HUES6 (cell line): ENCODE measurements at regions not wholly inside any gene's neighbourhood (a gene's known extent, or its start where the extent isn't known, plus 50 kb on each side); places are given as distances from the start of the nearest gene placed in this dataset.

Experiments used
- H3K27ac ChIP-seq: 2 replicates; pipeline ENCODE4 v1.7.0; 2013; ENCODE audit warnings: low read depth, mild to moderate bottlenecking, low read length, inconsistent platforms
- H3K27me3 ChIP-seq: 2 replicates; pipeline ENCODE4 v1.6.1; 2013; ENCODE audit warnings: low read length; ENCODE audit not compliant: control insufficient read depth, insufficient read depth
- H3K36me3 ChIP-seq: 2 replicates; pipeline ENCODE4 v1.6.1; 2013; ENCODE audit warnings: low read length; ENCODE audit not compliant: control insufficient read depth, insufficient read depth
- H3K4me1 ChIP-seq: 2 replicates; pipeline ENCODE4 v1.6.1; 2013; ENCODE audit warnings: low read length; ENCODE audit not compliant: control insufficient read depth, insufficient read depth
- H3K4me3 ChIP-seq: 2 replicates; pipeline ENCODE4 v1.5.1; 2013; ENCODE audit warnings: low read depth, low read length
- H3K9ac ChIP-seq: one replicate; pipeline ENCODE4 v1.6.1; 2013; ENCODE audit warnings: mild to moderate bottlenecking, low read length
- H3K9me3 ChIP-seq: 2 replicates; pipeline ENCODE4 v1.6.1; 2013; ENCODE audit warnings: low read depth, low read length; ENCODE audit not compliant: control insufficient read depth, insufficient read depth

DNA sequence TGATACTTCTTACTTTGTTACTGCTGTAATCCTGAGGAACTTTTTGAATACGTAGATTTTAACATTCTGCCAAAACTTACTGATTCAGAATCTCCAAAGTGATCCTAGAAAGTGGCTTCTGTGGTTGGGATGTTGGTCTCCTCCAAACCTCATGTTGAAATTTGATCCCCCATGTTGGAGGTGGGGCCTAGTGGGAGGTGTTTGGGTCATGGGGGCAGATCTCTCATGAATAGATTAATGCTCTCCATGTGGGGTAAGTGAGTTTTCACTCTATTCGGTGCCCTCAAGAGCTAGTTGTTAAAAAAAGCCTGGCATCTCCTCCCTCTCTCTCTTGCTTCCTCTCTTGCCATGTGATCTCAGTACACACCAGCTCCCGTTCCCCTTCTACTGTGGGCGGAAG is 329.9 kb downstream of the HRH4 start:
- Histone ChIP-seq H3K4me3 (no peak overlapping the region), H3K9me3 (no peaks in the 10 kb centered on the region), H3K27me3 (no peaks in the 10 kb centered on the region), H3K36me3 (no peaks in the 10 kb centered on the region), H3K27ac (no peak overlapping the region), H3K4me1 (peaks cover 11% of the 10 kb centered on the region), H3K9ac (no peak overlapping the region)

DNA sequence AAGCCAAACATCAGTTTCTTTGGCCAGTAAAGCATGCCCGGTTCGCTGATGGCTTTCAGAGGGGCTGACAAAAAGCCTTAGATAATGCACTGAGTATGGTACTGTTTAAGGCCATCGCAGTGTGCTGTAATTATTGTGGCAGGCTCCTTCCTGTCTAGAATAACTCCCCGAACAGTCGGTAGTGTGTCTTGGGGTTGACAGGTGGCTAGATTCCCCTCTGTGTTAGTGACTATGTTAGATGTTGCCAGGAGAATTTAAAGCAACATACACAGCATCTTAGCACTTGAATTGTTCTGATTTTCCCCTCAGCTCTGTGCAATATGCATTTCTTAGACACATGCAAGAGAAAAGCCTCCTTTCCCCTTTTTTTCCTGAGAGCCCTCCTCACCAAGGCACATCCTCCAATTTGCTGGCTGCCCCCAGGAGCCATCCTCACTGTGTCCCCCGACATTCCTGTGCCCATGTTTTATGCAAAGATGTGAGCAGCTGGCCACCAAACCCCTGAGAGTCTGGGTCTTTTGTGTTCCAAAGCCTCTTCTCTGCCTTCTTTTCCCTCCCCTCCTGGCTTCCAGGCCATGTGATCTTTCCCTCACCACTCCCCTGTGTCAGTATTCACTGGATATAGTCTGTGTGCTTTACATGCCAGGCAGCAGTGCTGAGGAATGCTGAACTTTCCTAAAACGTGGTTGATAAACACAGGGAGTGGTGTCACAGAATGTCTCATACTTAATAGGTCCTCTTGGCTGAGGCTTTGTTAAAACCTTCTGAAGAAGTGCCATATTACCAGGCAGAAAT is 331.5 kb downstream of the HRH4 start:
- Histone ChIP-seq H3K36me3 (no peaks in the 10 kb centered on the region), H3K9ac (no peak overlapping the region), H3K9me3 (no peaks in the 10 kb centered on the region), H3K27ac (no peak overlapping the region), H3K27me3 (no peaks in the 10 kb centered on the region), H3K4me3 (no peak overlapping the region), H3K4me1 (peaks cover 11% of the 10 kb centered on the region)

GRCh38 chr18:24793742-24794141 is 333.3 kb downstream of the HRH4 start:
- Histone ChIP-seq H3K9ac (no peak overlapping the region), H3K4me3 (no peak overlapping the region), H3K27ac (no peak overlapping the region), H3K36me3 (no peaks in the 10 kb centered on the region), H3K4me1 (peaks cover 11% of the 10 kb centered on the region), H3K9me3 (no peaks in the 10 kb centered on the region), H3K27me3 (no peaks in the 10 kb centered on the region)

GRCh38 chr18:24795129-24795528 is 334.7 kb downstream of the HRH4 start:
- H3K27me3 ChIP-seq = no peaks in the 10 kb centered on the region
- H3K4me1 ChIP-seq = peaks cover 10% of the 10 kb centered on the region
- H3K9ac ChIP-seq = no peak overlapping the region
- H3K9me3 ChIP-seq = no peaks in the 10 kb centered on the region
- H3K36me3 ChIP-seq = no peaks in the 10 kb centered on the region
- no peak overlapping the region for H3K4me3 ChIP-seq
- H3K27ac ChIP-seq = no peak overlapping the region

GRCh38 chr18:24797981-24798380 is 337.5 kb downstream of the HRH4 start:
- Histone ChIP-seq H3K4me1 (no peaks in the 10 kb centered on the region), H3K27me3 (no peaks in the 10 kb centered on the region), H3K36me3 (no peaks in the 10 kb centered on the region), H3K4me3 (no peak overlapping the region), H3K27ac (no peak overlapping the region), H3K9me3 (peaks cover 15% of the 10 kb centered on the region), H3K9ac (no peak overlapping the region)

DNA sequence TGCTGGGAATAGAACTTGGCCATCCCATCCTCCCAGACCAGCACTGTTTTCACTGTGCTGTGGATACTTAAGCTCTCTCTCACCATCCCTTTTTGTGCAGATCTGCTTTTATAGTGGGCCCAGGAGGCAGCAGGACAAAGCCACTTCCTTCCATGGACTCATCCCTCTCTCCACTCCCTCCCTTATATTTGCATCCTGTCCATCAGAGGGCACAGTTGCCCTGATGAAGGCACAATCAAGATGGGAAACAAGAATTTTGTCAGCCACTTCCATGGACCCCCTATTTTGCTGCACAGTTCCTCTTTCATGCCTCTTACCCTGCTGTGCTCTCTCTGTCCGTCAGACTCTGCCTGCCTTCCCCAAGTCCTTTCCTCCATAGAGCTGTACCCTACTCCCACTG is 338.7 kb downstream of the HRH4 start:
- H3K27me3 ChIP-seq = no peaks in the 10 kb centered on the region

GRCh38 chr18:24799720-24800119 is 339.3 kb downstream of the HRH4 start:
- Histone ChIP-seq H3K27me3 (no peaks in the 10 kb centered on the region), H3K9ac (no peak overlapping the region), H3K36me3 (no peaks in the 10 kb centered on the region), H3K27ac (no peak overlapping the region), H3K9me3 (peaks cover 15% of the 10 kb centered on the region), H3K4me3 (no peak overlapping the region), H3K4me1 (no peaks in the 10 kb centered on the region)

More for the DNA sequence above, 338.7 kb downstream of the HRH4 start:
- no peak overlapping the region for H3K4me3 ChIP-seq
- H3K9me3 ChIP-seq = peaks cover 15% of the 10 kb centered on the region
- no peak overlapping the region for H3K9ac ChIP-seq
- no peak overlapping the region for H3K27ac ChIP-seq
- no peaks in the 10 kb centered on the region for H3K4me1 ChIP-seq
- H3K36me3 ChIP-seq = no peaks in the 10 kb centered on the region

- Histone ChIP-seq H3K4me3 (no peak overlapping the region), H3K9me3 (peaks cover 15% of the 10 kb centered on the region), H3K36me3 (no peaks in the 10 kb centered on the region), H3K27me3 (no peaks in the 10 kb centered on the region), H3K9ac (no peak overlapping the region), H3K4me1 (no peaks in the 10 kb centered on the region), H3K27ac (no peak overlapping the region)
Observed at GRCh38 chr18:24801001-24801400, 340.6 kb downstream of the HRH4 start.

GRCh38 chr18:24802456-24802855 is 342.0 kb downstream of the HRH4 start:
- no peak overlapping the region for H3K27ac ChIP-seq
- no peak overlapping the region for H3K9ac ChIP-seq
- no peaks in the 10 kb centered on the region for H3K27me3 ChIP-seq
- H3K9me3 ChIP-seq = peaks cover 17% of the 10 kb centered on the region
- no peaks in the 10 kb centered on the region for H3K4me1 ChIP-seq
- no peak overlapping the region for H3K4me3 ChIP-seq
- H3K36me3 ChIP-seq = no peaks in the 10 kb centered on the region

GRCh38 chr18:24805156-24805555 is 344.7 kb downstream of the HRH4 start:
- H3K36me3 ChIP-seq = no peaks in the 10 kb centered on the region
- no peak overlapping the region for H3K9ac ChIP-seq
- H3K27ac ChIP-seq = no peak overlapping the region
- peaks cover 17% of the 10 kb centered on the region for H3K9me3 ChIP-seq
- no peaks in the 10 kb centered on the region for H3K27me3 ChIP-seq
- no peak overlapping the region for H3K4me3 ChIP-seq
- no peaks in the 10 kb centered on the region for H3K4me1 ChIP-seq

DNA sequence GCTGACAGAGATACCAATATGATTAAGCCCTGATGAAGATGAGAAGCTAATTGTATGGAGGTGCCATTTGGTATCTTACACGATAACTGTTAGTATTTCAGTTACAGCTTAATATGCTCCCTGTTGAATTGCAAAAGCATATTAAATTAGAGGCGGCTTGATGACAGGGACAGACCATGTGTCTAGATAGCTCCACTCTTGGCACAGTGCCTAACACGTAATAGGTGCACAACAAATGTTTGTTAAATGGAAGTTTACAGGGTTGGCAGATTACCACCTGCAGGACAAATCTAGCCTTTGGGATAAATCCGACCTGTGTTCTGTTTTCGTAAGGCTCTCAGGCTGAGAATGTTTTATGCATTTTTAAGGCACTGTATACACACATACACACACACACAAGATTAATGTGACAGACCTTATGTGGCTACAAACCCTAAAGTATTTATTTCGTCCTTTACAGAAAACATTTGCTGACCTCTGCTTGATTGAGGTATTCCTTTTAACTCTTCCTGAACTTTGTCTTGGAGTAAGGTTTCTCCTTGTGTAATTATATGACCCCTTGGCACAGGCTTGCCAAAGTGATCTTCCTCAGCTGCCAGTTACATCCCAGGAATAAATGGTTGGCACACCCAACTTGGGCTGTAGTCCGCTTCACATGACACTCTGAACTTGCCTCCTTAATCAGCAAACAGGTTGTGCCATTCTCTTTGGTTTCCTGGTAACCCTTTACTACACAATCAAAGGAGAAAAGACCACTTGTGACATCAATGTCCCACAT is 348.9 kb downstream of the HRH4 start:
- Histone ChIP-seq H3K27me3 (no peaks in the 10 kb centered on the region), H3K4me3 (no peak overlapping the region)

More for the DNA sequence above, 348.9 kb downstream of the HRH4 start:
- Histone ChIP-seq H3K9ac (no peak overlapping the region), H3K36me3 (no peaks in the 10 kb centered on the region), H3K4me1 (no peaks in the 10 kb centered on the region), H3K9me3 (0 out of 2 replicates have a peak, but pooled peaks cover 2% of the 10 kb centered on the region), H3K27ac (no peak overlapping the region)
